ENCODE measurements at regions not wholly inside any gene's neighbourhood (a gene's known extent, or its start where the extent isn't known, plus 50 kb on each side); places are given as distances from the start of the nearest gene placed in this dataset.

GRCh38 chr13:72585254-72585653, 142.2 kb downstream of the MZT1 start:
- Histone ChIP-seq H3K4me1 (ENCODE audit: insufficient read depth, low read length) (no peaks in the 10 kb centered on the region), H3K4me2 (ENCODE audit: insufficient read depth, low read length) (no peak overlapping the region), H3K27me3 (ENCODE audit: insufficient read depth, low read length, poor library complexity) (no peaks in the 10 kb centered on the region), H3K4me3 (ENCODE audit: low read depth in 1 of 2, low read length in 2 of 2) (no peak overlapping the region), H4K20me1 (ENCODE audit: insufficient read depth, low read length) (no peaks in the 10 kb centered on the region), H3K9ac (ENCODE audit: low read depth, low read length) (no peak overlapping the region), H3K79me2 (ENCODE audit: insufficient read depth, low read length) (no peaks in the 10 kb centered on the region), H2AFZ (ENCODE audit: low read depth, low read length) (no peak overlapping the region), H3K27ac (ENCODE audit: low read length) (no peak overlapping the region), H3K36me3 (ENCODE audit: insufficient read depth, low read length) (no peaks in the 10 kb centered on the region), H3K9me3 (ENCODE audit: insufficient read depth, low read length, severe bottlenecking) (no peaks in the 10 kb centered on the region)
- no peak for TF ChIP-seq CTCF (IDR thresholded peaks at IDR 0.05; ENCODE audit: borderline replicate concordance, extremely low read depth, low read length, poor library complexity, severe bottlenecking)
- no peak for TF ChIP-seq EZH2 (IDR thresholded peaks at IDR 0.05; ENCODE audit: borderline replicate concordance, low read depth, low read length, severe bottlenecking)
- DNase-seq (no peak), ATAC-seq (ENCODE audit: insufficient read depth, low read depth) (no peak)

GRCh38 chr13:72571191-72571590, 156.2 kb downstream of the MZT1 start:
- Histone ChIP-seq H3K79me2 (ENCODE audit: insufficient read depth, low read length) (no peaks in the 10 kb centered on the region), H3K27me3 (ENCODE audit: insufficient read depth, low read length, poor library complexity) (peaks cover 3% of the 10 kb centered on the region), H3K36me3 (ENCODE audit: insufficient read depth, low read length) (no peaks in the 10 kb centered on the region), H3K4me3 (ENCODE audit: low read depth in 1 of 2, low read length in 2 of 2) (no peak overlapping the region), H2AFZ (ENCODE audit: low read depth, low read length) (no peak overlapping the region), H4K20me1 (ENCODE audit: insufficient read depth, low read length) (no peaks in the 10 kb centered on the region), H3K9ac (ENCODE audit: low read depth, low read length) (no peak overlapping the region), H3K27ac (ENCODE audit: low read length) (no peak overlapping the region), H3K4me2 (ENCODE audit: insufficient read depth, low read length) (no peak overlapping the region), H3K4me1 (ENCODE audit: insufficient read depth, low read length) (no peaks in the 10 kb centered on the region), H3K9me3 (ENCODE audit: insufficient read depth, low read length, severe bottlenecking) (no peaks in the 10 kb centered on the region)
- DNase-seq (no peak), ATAC-seq (ENCODE audit: insufficient read depth, low read depth) (no peak)
- TF ChIP-seq CTCF (IDR thresholded peaks at IDR 0.05; ENCODE audit: borderline replicate concordance, extremely low read depth, low read length, poor library complexity, severe bottlenecking), result no peak
- TF ChIP-seq EZH2 (IDR thresholded peaks at IDR 0.05; ENCODE audit: borderline replicate concordance, low read depth, low read length, severe bottlenecking), result no peak

GRCh38 chr13:72570019-72570418, 157.4 kb downstream of the MZT1 start:
- H3K9me3 ChIP-seq (ENCODE audit: insufficient read depth, low read length, severe bottlenecking), result no peaks in the 10 kb centered on the region
- no peak for TF ChIP-seq CTCF (IDR thresholded peaks at IDR 0.05; ENCODE audit: borderline replicate concordance, extremely low read depth, low read length, poor library complexity, severe bottlenecking)
- TF ChIP-seq EZH2 (IDR thresholded peaks at IDR 0.05; ENCODE audit: borderline replicate concordance, low read depth, low read length, severe bottlenecking), result no peak
- H3K27ac ChIP-seq (ENCODE audit: low read length), result no peak overlapping the region
- no peaks in the 10 kb centered on the region for H3K36me3 ChIP-seq (ENCODE audit: insufficient read depth, low read length)
- no peak overlapping the region for H2AFZ ChIP-seq (ENCODE audit: low read depth, low read length)
- H3K9ac ChIP-seq (ENCODE audit: low read depth, low read length), result no peak overlapping the region
- H3K4me3 ChIP-seq (ENCODE audit: low read depth in 1 of 2, low read length in 2 of 2), result no peak overlapping the region
- no peak overlapping the region for H3K4me2 ChIP-seq (ENCODE audit: insufficient read depth, low read length)
- DNase-seq (no peak), ATAC-seq (ENCODE audit: insufficient read depth, low read depth) (no peak)
- no peaks in the 10 kb centered on the region for H3K79me2 ChIP-seq (ENCODE audit: insufficient read depth, low read length)
- no peaks in the 10 kb centered on the region for H4K20me1 ChIP-seq (ENCODE audit: insufficient read depth, low read length)
- H3K4me1 ChIP-seq (ENCODE audit: insufficient read depth, low read length), result no peaks in the 10 kb centered on the region
- H3K27me3 ChIP-seq (ENCODE audit: insufficient read depth, low read length, poor library complexity), result peaks cover 3% of the 10 kb centered on the region

GRCh38 chr13:72567566-72567965, 159.9 kb downstream of the MZT1 start:
- Histone ChIP-seq H3K9ac (ENCODE audit: low read depth, low read length) (no peak overlapping the region), H3K4me3 (ENCODE audit: low read depth in 1 of 2, low read length in 2 of 2) (no peak overlapping the region), H3K4me2 (ENCODE audit: insufficient read depth, low read length) (no peak overlapping the region), H3K4me1 (ENCODE audit: insufficient read depth, low read length) (no peaks in the 10 kb centered on the region), H3K9me3 (ENCODE audit: insufficient read depth, low read length, severe bottlenecking) (no peaks in the 10 kb centered on the region), H3K27ac (ENCODE audit: low read length) (no peak overlapping the region), H4K20me1 (ENCODE audit: insufficient read depth, low read length) (no peaks in the 10 kb centered on the region), H3K36me3 (ENCODE audit: insufficient read depth, low read length) (no peaks in the 10 kb centered on the region), H2AFZ (ENCODE audit: low read depth, low read length) (no peak overlapping the region), H3K79me2 (ENCODE audit: insufficient read depth, low read length) (no peaks in the 10 kb centered on the region), H3K27me3 (ENCODE audit: insufficient read depth, low read length, poor library complexity) (peaks cover 3% of the 10 kb centered on the region)
- DNase-seq (no peak), ATAC-seq (ENCODE audit: insufficient read depth, low read depth) (no peak)
- TF ChIP-seq CTCF (IDR thresholded peaks at IDR 0.05; ENCODE audit: borderline replicate concordance, extremely low read depth, low read length, poor library complexity, severe bottlenecking) (no peak), EZH2 (IDR thresholded peaks at IDR 0.05; ENCODE audit: borderline replicate concordance, low read depth, low read length, severe bottlenecking) (no peak)

Data from DND-41 (cell line).